ENCODE measurements at regions not wholly inside any gene's neighbourhood (a gene's known extent, or its start where the extent isn't known, plus 50 kb on each side); places are given as distances from the start of the nearest gene placed in this dataset.
"Not testable (repeated sequence)": the region's sequence is repeated elsewhere in the genome, so short reads cannot be mapped to it uniquely, and the experiment has no call there.

DNA sequence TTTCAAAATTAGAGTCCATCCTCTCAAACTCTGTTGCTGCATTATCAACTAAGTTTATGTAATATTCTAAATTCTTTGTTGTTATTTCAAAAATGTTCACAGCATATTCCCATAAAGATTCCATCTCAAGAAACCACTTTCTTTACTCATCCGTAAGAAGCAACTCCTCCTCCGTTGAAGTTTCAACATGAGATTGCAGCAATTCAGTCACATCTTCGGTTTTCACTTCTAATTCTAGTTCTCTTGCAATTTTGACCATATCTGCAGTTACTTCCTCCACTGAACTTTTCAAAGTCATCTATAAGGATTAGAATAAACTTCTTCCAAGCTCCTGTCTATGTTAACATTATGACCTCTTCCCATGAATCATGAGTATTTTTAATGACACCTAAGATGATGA, 216.6 kb upstream of the SLC7A11 start:
- Histone ChIP-seq H3K36me3 (replicated peaks) (no peaks in the 10 kb centered on the region), H3K4me3 (no peak overlapping the region), H3K9me3 (no peaks in the 10 kb centered on the region), H3K27me3 (ENCODE audit: low read depth) (no peaks in the 10 kb centered on the region), H3K4me1 (no peaks in the 10 kb centered on the region; the same call in 1 of the 2 replicates)
- DNase-seq (ENCODE audit: low spot score in 2 of 2): no peak
- in situ Hi-C loops (cut with MboI; ENCODE audit: low sequenced_read_pairs): no loop called here

DNA sequence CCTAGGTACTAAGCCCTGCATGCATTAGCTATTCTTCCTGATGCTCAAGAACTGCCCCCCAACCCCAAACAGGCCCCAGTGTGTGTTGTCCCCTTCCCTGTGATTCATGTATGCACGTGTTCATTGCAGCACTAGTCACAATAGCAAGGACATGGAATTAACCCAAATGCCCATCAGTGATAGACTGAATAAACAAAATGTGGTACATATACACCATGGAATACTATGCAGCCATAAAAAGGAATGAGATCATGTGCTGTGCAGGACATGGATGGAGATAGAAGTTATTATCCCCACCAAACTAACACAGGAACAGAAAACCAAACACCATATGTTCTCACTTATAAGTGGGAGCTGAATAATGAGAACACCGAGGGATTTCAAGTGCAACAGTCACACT, 214.2 kb upstream of the SLC7A11 start:
- in situ Hi-C loops (cut with MboI; ENCODE audit: low sequenced_read_pairs): not testable (repeated sequence)

DNA sequence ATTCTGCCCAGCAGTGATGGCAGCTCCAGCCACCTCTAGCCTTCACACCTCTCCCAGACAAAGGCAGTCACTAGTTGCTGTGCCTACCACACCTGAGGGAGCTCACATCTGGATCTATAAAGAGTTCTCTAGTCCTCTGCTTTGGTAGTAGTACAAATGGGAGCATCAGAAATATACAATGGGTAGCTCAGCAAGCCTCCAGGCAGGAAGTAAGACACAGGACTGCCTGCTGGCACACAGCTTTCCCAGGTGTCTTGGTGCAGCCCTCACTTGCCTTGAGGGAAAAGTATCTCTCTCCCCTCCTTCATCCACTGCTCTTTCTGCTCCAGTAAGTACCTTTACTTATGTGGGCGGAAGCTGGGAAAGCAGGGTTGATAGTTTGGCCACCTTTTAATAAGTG, 212.9 kb upstream of the SLC7A11 start:
- no peaks in the 10 kb centered on the region for H3K36me3 ChIP-seq (replicated peaks)
- in situ Hi-C loops (cut with MboI; ENCODE audit: low sequenced_read_pairs): no loop called here

More for the DNA sequence above, 214.2 kb upstream of the SLC7A11 start:
- H3K4me1 ChIP-seq; H3K27me3 ChIP-seq (ENCODE audit: low read depth); DNase-seq (ENCODE audit: low spot score in 2 of 2); H3K9me3 ChIP-seq; H3K4me3 ChIP-seq; H3K36me3 ChIP-seq (replicated peaks): not testable (repeated sequence)

DNA sequence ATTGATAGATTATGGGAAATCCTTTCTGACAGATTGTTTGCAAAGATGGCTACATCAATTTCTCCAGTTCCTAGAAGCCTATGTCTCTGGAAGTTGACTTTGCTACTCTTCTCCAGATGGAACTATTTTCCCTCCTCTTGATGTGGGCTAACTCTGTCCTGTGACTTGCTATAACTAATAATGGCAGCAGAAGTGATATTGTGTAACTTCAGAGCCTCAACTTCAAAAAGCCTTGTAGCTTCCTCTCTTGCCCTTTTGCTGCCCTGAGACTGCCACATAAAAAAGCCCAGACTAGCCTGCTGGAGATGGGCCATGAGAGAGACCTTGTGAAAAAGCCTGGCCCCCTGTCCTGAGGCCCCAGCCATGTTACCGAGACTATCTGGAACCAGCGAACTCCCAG, 210.7 kb upstream of the SLC7A11 start:
- Histone ChIP-seq H3K9me3 (no peaks in the 10 kb centered on the region), H3K4me3 (no peak overlapping the region), H3K27me3 (ENCODE audit: low read depth) (no peaks in the 10 kb centered on the region), H3K4me1 (no peaks in the 10 kb centered on the region), H3K36me3 (replicated peaks) (no peaks in the 10 kb centered on the region)
- no peak for DNase-seq (ENCODE audit: low spot score in 2 of 2)
- in situ Hi-C loops (cut with MboI; ENCODE audit: low sequenced_read_pairs): no loop called here

More for the DNA sequence above, 212.9 kb upstream of the SLC7A11 start:
- no peak for DNase-seq (ENCODE audit: low spot score in 2 of 2)
- Histone ChIP-seq H3K4me3 (no peak overlapping the region), H3K9me3 (no peaks in the 10 kb centered on the region), H3K4me1 (no peaks in the 10 kb centered on the region), H3K27me3 (ENCODE audit: low read depth) (no peaks in the 10 kb centered on the region)

DNA sequence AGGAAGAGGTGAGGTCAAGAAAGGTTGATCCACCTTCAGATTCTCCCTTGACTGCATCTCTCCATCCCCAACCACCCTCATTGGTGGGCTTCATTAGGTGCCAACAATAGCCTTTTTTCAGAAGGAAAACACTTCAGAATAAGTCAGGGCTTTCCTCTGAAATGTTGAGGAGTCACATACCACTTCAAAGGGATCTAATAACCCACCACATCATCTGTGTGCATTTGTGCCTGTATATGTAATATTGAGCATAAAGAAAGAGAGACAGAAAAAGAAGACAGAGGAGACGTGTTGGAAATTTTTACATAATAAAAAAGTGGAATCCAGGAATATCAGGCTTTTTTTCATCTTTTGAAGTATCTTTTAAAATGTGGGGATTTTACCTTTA, 209.1 kb upstream of the SLC7A11 start:
- no peak for DNase-seq (ENCODE audit: low spot score in 2 of 2)
- Histone ChIP-seq H3K4me3 (no peak overlapping the region), H3K36me3 (replicated peaks) (no peaks in the 10 kb centered on the region), H3K4me1 (no peaks in the 10 kb centered on the region), H3K9me3 (no peaks in the 10 kb centered on the region), H3K27me3 (ENCODE audit: low read depth) (no peaks in the 10 kb centered on the region)
- in situ Hi-C loops (cut with MboI; ENCODE audit: low sequenced_read_pairs): no loop called here

DNA sequence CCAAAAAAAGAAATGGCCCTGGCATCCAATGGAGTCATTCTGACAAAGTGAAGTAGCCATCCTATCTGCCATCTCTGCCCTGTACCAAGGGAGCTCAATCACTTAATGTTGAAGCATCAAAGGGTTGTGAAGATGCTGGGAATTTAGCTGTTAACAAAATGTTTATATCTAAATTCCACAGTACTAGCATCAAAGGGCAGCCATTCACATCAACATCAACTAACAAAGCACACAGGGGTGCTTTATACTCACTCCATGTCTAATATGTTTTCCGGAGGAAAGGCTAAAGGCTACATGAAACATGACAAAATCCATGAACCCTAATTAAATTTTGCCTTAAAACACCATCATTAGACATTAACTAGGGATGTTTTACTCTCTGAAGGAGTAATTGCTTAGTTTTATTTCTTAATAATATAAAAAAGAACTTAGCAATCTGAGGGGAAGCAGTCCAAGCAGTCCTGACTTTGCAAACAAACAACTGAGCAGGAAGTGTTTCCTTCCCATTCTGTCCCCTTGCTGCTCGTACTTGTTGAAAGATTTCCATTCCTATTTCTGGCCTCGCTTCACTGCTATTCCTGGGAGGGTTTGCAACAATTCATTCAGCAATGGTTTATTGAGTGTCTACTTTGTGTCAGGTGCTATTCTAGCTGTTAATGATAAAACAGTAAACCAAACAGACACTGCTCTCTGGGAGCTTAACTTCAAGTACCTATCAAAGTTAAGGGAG, 208.6 kb upstream of the SLC7A11 start:
- Histone ChIP-seq H3K36me3 (replicated peaks) (no peaks in the 10 kb centered on the region), H3K4me1 (no peaks in the 10 kb centered on the region), H3K27me3 (ENCODE audit: low read depth) (no peaks in the 10 kb centered on the region), H3K4me3 (no peak overlapping the region), H3K9me3 (no peaks in the 10 kb centered on the region)
- in situ Hi-C loops (cut with MboI; ENCODE audit: low sequenced_read_pairs): no loop called here
- no peak for DNase-seq (ENCODE audit: low spot score in 2 of 2)

DNA sequence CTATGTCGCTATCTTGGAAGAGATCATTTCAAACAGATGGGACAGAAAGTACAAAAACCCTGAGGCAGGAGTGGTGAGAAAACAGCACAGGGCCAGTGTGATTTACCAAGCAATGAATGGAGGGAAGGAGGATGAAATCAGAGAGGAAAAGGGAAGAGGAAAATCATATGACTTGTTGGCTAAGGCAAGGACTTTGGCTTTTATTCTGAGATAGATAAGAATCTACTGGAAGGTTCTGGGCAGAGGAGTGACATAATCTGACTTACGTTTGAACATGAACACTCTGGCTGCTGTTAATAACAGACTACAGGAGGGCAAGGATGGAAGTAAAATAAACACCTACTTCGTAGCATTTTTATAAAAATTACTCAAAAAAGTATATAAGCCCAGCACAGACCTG, 207.8 kb upstream of the SLC7A11 start:
- H3K27me3 ChIP-seq (ENCODE audit: low read depth): no peaks in the 10 kb centered on the region
- in situ Hi-C loops (cut with MboI; ENCODE audit: low sequenced_read_pairs): no loop called here
- no peaks in the 10 kb centered on the region for H3K9me3 ChIP-seq
- H3K36me3 ChIP-seq (replicated peaks): no peaks in the 10 kb centered on the region
- H3K4me1 ChIP-seq: no peaks in the 10 kb centered on the region
- no peak overlapping the region for H3K4me3 ChIP-seq
- no peak for DNase-seq (ENCODE audit: low spot score in 2 of 2)

DNA sequence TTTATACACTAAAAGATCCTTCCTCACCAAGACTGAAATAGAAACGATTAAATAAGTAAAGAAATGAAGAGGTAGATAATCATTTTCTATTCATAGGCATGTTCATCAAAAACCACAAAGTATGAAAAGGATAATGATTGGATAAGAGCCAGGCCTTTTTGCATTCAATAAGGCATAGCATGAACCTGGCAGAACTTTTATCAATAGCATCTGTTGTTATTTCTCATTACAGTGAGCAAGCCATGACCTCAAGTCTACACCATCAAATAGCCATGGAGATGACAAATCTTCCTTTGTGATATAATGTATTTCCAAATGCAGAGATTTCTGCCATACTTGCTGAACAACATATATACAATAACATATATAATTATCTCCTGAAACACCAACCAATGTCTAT, 206.0 kb upstream of the SLC7A11 start:
- no peak for DNase-seq (ENCODE audit: low spot score in 2 of 2)
- Histone ChIP-seq H3K27me3 (ENCODE audit: low read depth) (no peaks in the 10 kb centered on the region), H3K9me3 (no peaks in the 10 kb centered on the region), H3K36me3 (replicated peaks) (no peaks in the 10 kb centered on the region), H3K4me3 (no peak overlapping the region), H3K4me1 (no peaks in the 10 kb centered on the region)
- in situ Hi-C loops (cut with MboI; ENCODE audit: low sequenced_read_pairs): no loop called here

DNA sequence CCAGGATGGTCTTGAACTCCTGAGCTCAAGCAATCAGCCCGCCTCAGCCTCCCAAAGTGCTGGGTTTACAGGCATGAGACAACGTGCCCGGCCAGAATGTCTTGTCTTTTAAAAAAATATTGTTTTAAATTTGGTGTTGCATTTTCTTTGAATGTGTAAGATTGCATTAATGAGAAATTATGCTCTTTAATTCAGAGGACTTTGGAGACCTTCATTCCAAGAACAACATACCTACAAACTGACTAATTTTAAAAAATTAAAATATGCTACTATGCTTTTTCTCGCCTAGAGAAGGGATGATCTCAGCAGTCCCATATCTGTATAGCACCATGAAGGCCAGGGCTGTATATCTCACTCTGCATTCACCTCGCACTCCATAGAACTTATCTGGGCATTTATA, 204.3 kb upstream of the SLC7A11 start:
- in situ Hi-C loops (cut with MboI; ENCODE audit: low sequenced_read_pairs): no loop called here

DNA sequence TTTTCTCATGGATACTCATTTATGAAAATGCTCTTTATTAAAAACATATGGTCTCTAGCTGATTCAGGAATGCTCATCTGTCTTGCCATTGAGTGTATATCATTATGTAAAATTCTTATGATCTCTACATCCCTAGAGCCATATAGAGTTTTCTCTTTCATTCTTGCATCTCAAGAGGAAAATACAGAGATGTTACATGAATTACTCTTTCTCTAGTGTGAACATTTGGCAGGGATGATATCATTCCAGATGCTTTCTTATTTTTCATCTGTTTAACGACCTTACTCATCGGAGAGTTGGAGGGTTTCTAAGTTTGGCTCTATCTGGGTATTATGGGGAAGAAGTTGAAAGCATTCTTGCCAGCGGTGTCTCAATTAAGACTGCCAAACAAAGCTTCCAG, 202.9 kb upstream of the SLC7A11 start:
- no peak for DNase-seq (ENCODE audit: low spot score in 2 of 2)
- in situ Hi-C loops (cut with MboI; ENCODE audit: low sequenced_read_pairs): no loop called here
- Histone ChIP-seq H3K36me3 (replicated peaks) (no peaks in the 10 kb centered on the region), H3K4me3 (no peak overlapping the region), H3K4me1 (no peaks in the 10 kb centered on the region), H3K27me3 (ENCODE audit: low read depth) (no peaks in the 10 kb centered on the region), H3K9me3 (no peaks in the 10 kb centered on the region)

More for the DNA sequence above, 204.3 kb upstream of the SLC7A11 start:
- Histone ChIP-seq H3K4me3 (no peak overlapping the region), H3K4me1 (no peaks in the 10 kb centered on the region), H3K27me3 (ENCODE audit: low read depth) (no peaks in the 10 kb centered on the region), H3K9me3 (no peaks in the 10 kb centered on the region), H3K36me3 (replicated peaks) (no peaks in the 10 kb centered on the region)
- DNase-seq (ENCODE audit: low spot score in 2 of 2): no peak

DNA sequence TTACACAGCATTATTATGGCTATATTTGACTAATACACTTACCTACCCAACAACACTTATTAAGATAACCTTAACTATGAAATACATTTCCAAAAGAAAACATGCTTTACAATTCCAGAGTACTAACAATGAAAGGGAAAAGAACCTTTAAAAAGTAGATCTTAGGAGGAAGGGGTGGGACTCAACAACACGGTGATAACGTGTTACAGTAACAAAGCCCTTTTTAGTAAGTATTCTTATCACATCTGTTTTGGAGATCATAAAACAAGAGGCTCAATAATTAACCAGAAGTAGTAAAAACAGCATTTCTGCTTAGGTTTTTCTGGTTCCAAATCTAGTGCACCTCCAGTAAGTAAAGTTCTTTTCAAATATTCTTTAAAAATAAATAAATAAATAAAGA, 202.1 kb upstream of the SLC7A11 start:
- Histone ChIP-seq H3K9me3 (no peaks in the 10 kb centered on the region), H3K27me3 (ENCODE audit: low read depth) (no peaks in the 10 kb centered on the region), H3K36me3 (replicated peaks) (no peaks in the 10 kb centered on the region), H3K4me3 (no peak overlapping the region), H3K4me1 (0 out of 2 replicates have a peak, but pooled peaks cover 3% of the 10 kb centered on the region)
- DNase-seq (ENCODE audit: low spot score in 2 of 2): no peak
- in situ Hi-C loops (cut with MboI; ENCODE audit: low sequenced_read_pairs): no loop called here

DNA sequence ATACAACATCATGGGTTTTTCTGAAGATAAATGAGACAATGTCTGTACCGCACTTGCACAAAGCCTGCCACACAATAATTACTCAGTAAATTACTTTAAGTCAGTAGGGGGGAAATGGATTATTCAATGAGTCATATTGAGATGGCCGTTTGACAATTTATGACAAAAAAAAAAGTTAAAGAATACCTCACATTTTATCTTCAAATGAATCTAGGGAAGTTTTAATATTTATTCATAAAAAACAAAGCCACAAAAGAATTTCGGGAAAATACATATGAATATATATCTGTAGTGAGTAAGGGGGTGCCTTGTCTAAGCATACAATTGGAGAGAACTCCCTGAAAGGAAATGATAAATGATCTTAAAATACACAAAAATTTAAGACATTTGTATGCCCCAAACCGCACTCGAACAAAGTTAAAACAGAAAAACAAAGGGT, 197.0 kb upstream of the SLC7A11 start:
- Histone ChIP-seq H3K4me3 (no peak overlapping the region), H3K36me3 (replicated peaks) (no peaks in the 10 kb centered on the region), H3K27me3 (ENCODE audit: low read depth) (no peaks in the 10 kb centered on the region), H3K4me1 (0 out of 2 replicates have a peak, but pooled peaks cover 6% of the 10 kb centered on the region), H3K9me3 (no peaks in the 10 kb centered on the region)
- DNase-seq (ENCODE audit: low spot score in 2 of 2): peak in 1 of 2 experiments; percentile 10
- in situ Hi-C loops (cut with MboI; ENCODE audit: low sequenced_read_pairs): no loop called here

DNA sequence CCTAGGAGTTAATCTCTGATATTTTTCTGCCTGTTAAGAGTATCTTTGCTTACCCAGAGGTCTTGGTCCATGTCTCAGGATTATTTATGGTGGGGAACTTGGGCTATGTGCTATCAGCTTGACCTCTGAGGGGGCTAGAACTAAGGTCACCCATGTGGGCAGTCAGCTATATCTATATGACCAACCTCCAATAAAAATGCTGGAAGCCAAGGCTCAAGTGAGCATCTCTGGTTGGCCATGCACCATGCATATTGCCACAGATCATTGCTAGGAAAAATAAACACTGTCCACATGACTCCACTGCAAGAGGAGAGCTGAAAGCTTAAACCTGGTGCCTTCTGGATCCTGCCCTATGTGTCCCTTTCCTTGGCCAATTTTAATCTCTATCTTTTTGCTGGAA, 196.5 kb upstream of the SLC7A11 start:
- no peak for DNase-seq (ENCODE audit: low spot score in 2 of 2)
- no peaks in the 10 kb centered on the region for H3K27me3 ChIP-seq (ENCODE audit: low read depth)
- 0 out of 2 replicates have a peak, but pooled peaks cover 6% of the 10 kb centered on the region for H3K4me1 ChIP-seq
- no peaks in the 10 kb centered on the region for H3K9me3 ChIP-seq
- no peak overlapping the region for H3K4me3 ChIP-seq
- H3K36me3 ChIP-seq (replicated peaks): no peaks in the 10 kb centered on the region
- in situ Hi-C loops (cut with MboI; ENCODE audit: low sequenced_read_pairs): no loop called here

DNA sequence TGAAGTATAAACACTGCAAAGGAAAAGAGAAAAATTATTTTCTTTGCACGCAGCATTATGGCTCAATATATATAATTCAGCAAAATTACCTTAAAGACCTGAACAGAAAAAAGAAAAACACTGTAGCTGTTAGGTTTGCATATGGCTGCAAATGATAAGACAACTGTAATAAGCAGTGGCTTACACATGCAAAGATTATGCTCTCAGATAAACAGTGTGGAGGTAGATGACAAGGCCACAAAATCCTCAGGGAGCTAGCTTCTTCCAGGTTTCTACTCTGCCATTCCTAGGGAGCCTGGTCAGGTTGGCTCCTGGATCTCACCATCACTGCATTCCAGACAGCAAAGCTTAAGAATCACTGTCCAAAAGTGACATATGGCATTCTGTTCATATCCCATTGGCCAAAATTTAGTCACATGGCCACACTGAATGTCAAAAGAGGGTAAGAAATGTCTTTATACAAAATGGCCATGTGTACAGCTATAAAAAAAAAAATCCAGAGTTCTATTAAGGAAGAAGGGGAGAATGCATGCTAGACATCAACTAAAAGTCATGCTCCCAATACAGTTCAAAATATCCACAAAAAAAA, 195.2 kb upstream of the SLC7A11 start:
- Histone ChIP-seq H3K4me1 (0 out of 2 replicates have a peak, but pooled peaks cover 6% of the 10 kb centered on the region), H3K4me3 (no peak overlapping the region), H3K27me3 (ENCODE audit: low read depth) (no peaks in the 10 kb centered on the region), H3K9me3 (no peaks in the 10 kb centered on the region), H3K36me3 (replicated peaks) (no peaks in the 10 kb centered on the region)
- in situ Hi-C loops (cut with MboI; ENCODE audit: low sequenced_read_pairs): no loop called here
- no peak for DNase-seq (ENCODE audit: low spot score in 2 of 2)
